ENCODE measurements at regions not wholly inside any gene's neighbourhood (a gene's known extent, or its start where the extent isn't known, plus 50 kb on each side); places are given as distances from the start of the nearest gene placed in this dataset.

- TF ChIP-seq CTCF (IDR thresholded peaks at IDR 0.05) (peak in 1 of 4 experiments; percentile 30), POLR2AphosphoS5 (IDR thresholded peaks at IDR 0.05) (no peak), POLR2A (IDR thresholded peaks at IDR 0.05) (no peak), EP300 (IDR thresholded peaks at IDR 0.05) (no peak)
Observed at GRCh38 chrX:87299563-87300160, 217.9 kb upstream of the KLHL4 start.
